ENCODE measurements at regions not wholly inside any gene's neighbourhood (a gene's known extent, or its start where the extent isn't known, plus 50 kb on each side); places are given as distances from the start of the nearest gene placed in this dataset.

GRCh38 chr3:117589454-117589853 lies 879.9 kb downstream of the TUSC7 start:
- Histone ChIP-seq H3K4me1 (ENCODE audit: low read length) (peaks cover 3% of the 10 kb centered on the region; the same call in 1 of the 2 replicates), H3K79me2 (ENCODE audit: low read length) (no peaks in the 10 kb centered on the region), H3K27ac (ENCODE audit: low read length) (no peak overlapping the region), H3K4me3 (ENCODE audit: low read length) (no peak overlapping the region), H3K4me2 (ENCODE audit: low read length) (peak overlapping the region; percentile 14; the same call in 1 of the 2 replicates), H3K9ac (ENCODE audit: low read length) (no peak overlapping the region), H2AFZ (ENCODE audit: low read depth, low read length) (peak overlapping the region; percentile 67), H3K27me3 (ENCODE audit: low read depth, low read length) (no peaks in the 10 kb centered on the region), H4K20me1 (ENCODE audit: insufficient read depth, low read length) (no peaks in the 10 kb centered on the region), H3K36me3 (replicated peaks; ENCODE audit: low read depth, low read length) (no peaks in the 10 kb centered on the region), H3K9me3 (ENCODE audit: insufficient read depth, low read length) (no peaks in the 10 kb centered on the region)
- no peak for TF ChIP-seq EZH2phosphoT487 (IDR thresholded peaks at IDR 0.05; ENCODE audit: low read depth)
- TF ChIP-seq, protein P1, sequence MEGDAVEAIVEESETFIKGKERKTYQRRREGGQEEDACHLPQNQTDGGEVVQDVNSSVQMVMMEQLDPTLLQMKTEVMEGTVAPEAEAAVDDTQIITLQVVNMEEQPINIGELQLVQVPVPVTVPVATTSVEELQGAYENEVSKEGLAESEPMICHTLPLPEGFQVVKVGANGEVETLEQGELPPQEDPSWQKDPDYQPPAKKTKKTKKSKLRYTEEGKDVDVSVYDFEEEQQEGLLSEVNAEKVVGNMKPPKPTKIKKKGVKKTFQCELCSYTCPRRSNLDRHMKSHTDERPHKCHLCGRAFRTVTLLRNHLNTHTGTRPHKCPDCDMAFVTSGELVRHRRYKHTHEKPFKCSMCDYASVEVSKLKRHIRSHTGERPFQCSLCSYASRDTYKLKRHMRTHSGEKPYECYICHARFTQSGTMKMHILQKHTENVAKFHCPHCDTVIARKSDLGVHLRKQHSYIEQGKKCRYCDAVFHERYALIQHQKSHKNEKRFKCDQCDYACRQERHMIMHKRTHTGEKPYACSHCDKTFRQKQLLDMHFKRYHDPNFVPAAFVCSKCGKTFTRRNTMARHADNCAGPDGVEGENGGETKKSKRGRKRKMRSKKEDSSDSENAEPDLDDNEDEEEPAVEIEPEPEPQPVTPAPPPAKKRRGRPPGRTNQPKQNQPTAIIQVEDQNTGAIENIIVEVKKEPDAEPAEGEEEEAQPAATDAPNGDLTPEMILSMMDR (IDR thresholded peaks at IDR 0.05; ENCODE audit: low read depth, low read length), result no peak

DNA sequence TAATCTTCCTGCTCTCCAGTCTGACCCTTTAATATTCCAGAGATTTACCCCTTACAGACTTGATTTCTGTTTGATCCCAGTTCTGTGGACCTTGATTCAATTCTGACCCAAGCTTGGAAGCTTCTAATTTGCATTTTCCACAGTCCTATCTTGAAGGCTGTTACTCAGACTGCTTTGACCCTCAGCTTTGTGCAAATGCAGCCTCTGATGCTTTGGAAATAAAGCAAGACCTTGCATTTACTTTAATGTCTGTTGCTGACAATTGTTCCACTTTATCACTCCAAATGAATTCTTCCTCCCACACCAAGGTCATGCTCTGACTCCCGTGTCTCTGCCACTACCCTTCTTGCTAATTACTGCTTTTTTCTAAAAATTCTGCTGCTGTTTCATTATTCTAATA lies 886.0 kb downstream of the TUSC7 start:
- no peak overlapping the region for H2AFZ ChIP-seq (ENCODE audit: low read depth, low read length)
- no peaks in the 10 kb centered on the region for H4K20me1 ChIP-seq (ENCODE audit: insufficient read depth, low read length)
- H3K27me3 ChIP-seq (ENCODE audit: low read depth, low read length), result no peaks in the 10 kb centered on the region
- H3K4me2 ChIP-seq (ENCODE audit: low read length), result no peak overlapping the region
- H3K27ac ChIP-seq (ENCODE audit: low read length), result no peak overlapping the region
- no peaks in the 10 kb centered on the region for H3K79me2 ChIP-seq (ENCODE audit: low read length)
- no peak overlapping the region for H3K9ac ChIP-seq (ENCODE audit: low read length)
- H3K36me3 ChIP-seq (replicated peaks; ENCODE audit: low read depth, low read length), result no peaks in the 10 kb centered on the region
- H3K4me3 ChIP-seq (ENCODE audit: low read length), result no peak overlapping the region
- peaks cover 18% of the 10 kb centered on the region for H3K4me1 ChIP-seq (ENCODE audit: low read length)
- H3K9me3 ChIP-seq (ENCODE audit: insufficient read depth, low read length), result no peaks in the 10 kb centered on the region
- TF ChIP-seq, protein P1 (IDR thresholded peaks at IDR 0.05; ENCODE audit: low read depth, low read length), result no peak
- TF ChIP-seq EZH2phosphoT487 (IDR thresholded peaks at IDR 0.05; ENCODE audit: low read depth), result no peak

- no peak overlapping the region for H3K4me3 ChIP-seq (ENCODE audit: low read length)
- TF ChIP-seq EZH2phosphoT487 (IDR thresholded peaks at IDR 0.05; ENCODE audit: low read depth), result no peak
- TF ChIP-seq, protein P1 (IDR thresholded peaks at IDR 0.05; ENCODE audit: low read depth, low read length), result no peak
- no peak overlapping the region for H3K27ac ChIP-seq (ENCODE audit: low read length)
- no peaks in the 10 kb centered on the region for H3K9me3 ChIP-seq (ENCODE audit: insufficient read depth, low read length)
- no peaks in the 10 kb centered on the region for H3K27me3 ChIP-seq (ENCODE audit: low read depth, low read length)
- no peaks in the 10 kb centered on the region for H3K36me3 ChIP-seq (replicated peaks; ENCODE audit: low read depth, low read length)
- H4K20me1 ChIP-seq (ENCODE audit: insufficient read depth, low read length), result no peaks in the 10 kb centered on the region
- H3K9ac ChIP-seq (ENCODE audit: low read length), result no peak overlapping the region
- no peak overlapping the region for H2AFZ ChIP-seq (ENCODE audit: low read depth, low read length)
- no peaks in the 10 kb centered on the region for H3K79me2 ChIP-seq (ENCODE audit: low read length)
- H3K4me1 ChIP-seq (ENCODE audit: low read length), result peaks cover 27% of the 10 kb centered on the region
- H3K4me2 ChIP-seq (ENCODE audit: low read length), result no peak overlapping the region
Measured at GRCh38 chr3:117596503-117596902, 886.9 kb downstream of the TUSC7 start.

DNA sequence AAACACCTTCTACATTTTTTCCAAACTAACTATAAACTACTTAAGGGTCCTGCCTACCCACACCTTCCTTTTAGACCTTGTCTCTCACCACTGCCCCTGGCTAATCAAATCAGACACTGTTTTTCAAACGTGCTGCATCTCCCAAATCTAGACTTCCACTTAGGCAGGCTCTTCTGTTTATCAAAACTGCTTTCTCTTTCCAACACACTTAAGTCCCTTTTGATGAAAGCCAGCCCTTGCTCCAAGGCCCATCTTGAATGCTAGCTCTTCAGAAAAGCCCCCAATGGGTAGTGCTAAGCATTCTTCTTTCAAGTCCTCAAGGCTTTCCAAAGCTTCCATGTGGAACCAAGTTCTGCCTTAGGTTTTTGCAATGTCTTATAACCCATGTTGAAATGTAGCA lies 888.3 kb downstream of the TUSC7 start:
- H3K9me3 ChIP-seq (ENCODE audit: insufficient read depth, low read length), result no peaks in the 10 kb centered on the region
- no peaks in the 10 kb centered on the region for H3K36me3 ChIP-seq (replicated peaks; ENCODE audit: low read depth, low read length)
- H3K79me2 ChIP-seq (ENCODE audit: low read length), result no peaks in the 10 kb centered on the region
- no peak overlapping the region for H3K4me3 ChIP-seq (ENCODE audit: low read length)
- H3K27ac ChIP-seq (ENCODE audit: low read length), result no peak overlapping the region
- no peak overlapping the region for H3K9ac ChIP-seq (ENCODE audit: low read length)
- no peak for TF ChIP-seq EZH2phosphoT487 (IDR thresholded peaks at IDR 0.05; ENCODE audit: low read depth)
- TF ChIP-seq, protein P1 (IDR thresholded peaks at IDR 0.05; ENCODE audit: low read depth, low read length), result no peak
- H3K4me1 ChIP-seq (ENCODE audit: low read length), result peaks cover 41% of the 10 kb centered on the region
- H3K4me2 ChIP-seq (ENCODE audit: low read length), result no peak overlapping the region
- H4K20me1 ChIP-seq (ENCODE audit: insufficient read depth, low read length), result no peaks in the 10 kb centered on the region
- no peaks in the 10 kb centered on the region for H3K27me3 ChIP-seq (ENCODE audit: low read depth, low read length)
- 0 out of 2 replicates have a peak overlapping the region, but pooled peaks have one; percentile 34 for H2AFZ ChIP-seq (ENCODE audit: low read depth, low read length)

Measured in OCI-LY3 (cell line).